ENCODE measurements at regions not wholly inside any gene's neighbourhood (a gene's known extent, or its start where the extent isn't known, plus 50 kb on each side); places are given as distances from the start of the nearest gene placed in this dataset.

GRCh38 chr10:92792661-92793060, 55.7 kb upstream of the EXOC6 start:
- no peak for DNase-seq
